A549 (cell line): ENCODE measurements at regions not wholly inside any gene's neighbourhood (a gene's known extent, or its start where the extent isn't known, plus 50 kb on each side); places are given as distances from the start of the nearest gene placed in this dataset.

Experiments used
- ATAC-seq, 2 experiments: fragments of 200-7000 bp in 1 of 2; fragments of >200 bp in 1 of 2; cut with Nextera tagmentation in 1 of 2; cut with Tn5 transposase in 1 of 2; 3 replicates each; pipeline versions ENCODE4 v1.8.0 to v1.9.1; 2018 to 2020; ENCODE audit warnings: mild to moderate bottlenecking in 1 of 2, moderate library complexity in 1 of 2
- CTCF ChIA-PET: fragments of 300-600 bp; sonication (Branson Sonifier 250); formaldehyde crosslinking; extraction: SDS; loops from one replicate; lab custom pipeline; 2021; ENCODE audit warnings: antibody characterized with exemption, inconsistent platforms; lab: Yijun Ruan, JAX
- POLR2A ChIA-PET: fragments of 350-600 bp; formaldehyde crosslinking; extraction: SDS; loops from one replicate; lab custom pipeline; 2021; ENCODE audit warnings: antibody characterized with exemption, inconsistent platforms; lab: Yijun Ruan, JAX
- DNase-seq, 2 experiments: peaks; one replicate each; pipeline versions ENCODE4 v3.0.0 to v3.0.0-alpha.2; 2011 to 2016; ENCODE audit warnings: low read depth in 1 of 2, low spot score in 1 of 2
- FAIRE-seq: peaks from 2 replicates; lab custom pipeline; 2011; peaks lifted over from hg19 to GRCh38; lab: Jason Lieb, UNC
- H3K27ac ChIP-seq, 2 experiments: fragments of >200 bp; sonication (Bioruptor Twin); formaldehyde crosslinking; 3 replicates each; pipeline ENCODE4 v1.5.1; 2016 to 2017
- H3K4me1 ChIP-seq: fragments of >200 bp; sonication (Bioruptor Twin); formaldehyde crosslinking; 3 replicates; pipeline ENCODE4 v1.6.1; 2016
- H3K4me2 ChIP-seq: fragments of >200 bp; sonication (Bioruptor Twin); formaldehyde crosslinking; 3 replicates; pipeline ENCODE4 v1.6.1; 2016
- H3K4me3 ChIP-seq: fragments of >200 bp; sonication (Bioruptor Twin); formaldehyde crosslinking; 3 replicates; pipeline ENCODE4 v1.5.1; 2016
- H3K9me3 ChIP-seq: fragments of >200 bp; sonication (Bioruptor Twin); formaldehyde crosslinking; 3 replicates; pipeline ENCODE4 v1.6.1; 2016
- BCL3 ChIP-seq: fragments of >200 bp; sonication (Bioruptor Twin); formaldehyde crosslinking; IDR thresholded peaks from 3 replicates; pipeline ENCODE4 v1.6.1; 2016
- CBX2 ChIP-seq: fragments of 200-600 bp; sonication (generic); IDR thresholded peaks from 2 replicates; pipeline ENCODE4 v1.6.1; 2016; ENCODE audit warnings: low read depth, mild to moderate bottlenecking, borderline replicate concordance
- CEBPB ChIP-seq, 2 experiments: fragments of >200 bp in 1 of 2; sonication (Bioruptor Twin) in 1 of 2; formaldehyde crosslinking in 1 of 2; IDR thresholded peaks; 2 replicates each; pipeline ENCODE4 v1.6.1; 2012 to 2016
- CHD2 ChIP-seq: fragments of 150-350 bp; IDR thresholded peaks from 2 replicates; pipeline ENCODE4 v1.6.1; 2014; ENCODE audit warnings: low read length; ENCODE audit not compliant: partially characterized antibody
- CTCF ChIP-seq: fragments of >200 bp; sonication (Bioruptor Twin); formaldehyde crosslinking; IDR thresholded peaks from 3 replicates; pipeline ENCODE4 v1.5.1; 2016
- EHF ChIP-seq: fragments of 250-450 bp; sonication (Bioruptor Pico); IDR thresholded peaks from 2 replicates; pipeline ENCODE4 v1.5.0; 2020; ENCODE audit warnings: mild to moderate bottlenecking
- EHMT2 ChIP-seq: fragments of 200-600 bp; sonication (generic); IDR thresholded peaks from 2 replicates; pipeline ENCODE4 v1.6.1; 2016; ENCODE audit warnings: antibody characterized with exemption, low read depth, mild to moderate bottlenecking, moderate library complexity
- ELK1 ChIP-seq: fragments of 150-350 bp; IDR thresholded peaks from 2 replicates; pipeline ENCODE4 v1.6.1; 2014; ENCODE audit warnings: low read depth, mild to moderate bottlenecking, low read length
- EP300 ChIP-seq, 2 experiments: fragments of >200 bp; sonication (Bioruptor Twin); formaldehyde crosslinking; IDR thresholded peaks; 2 replicates in 1 of 2; 3 replicates in 1 of 2; pipeline ENCODE4 v1.6.1; 2016 to 2017
- FOSL2 ChIP-seq, 2 experiments: fragments of 450-650 bp in 1 of 2; fragments of >200 bp in 1 of 2; sonication (Bioruptor Twin) in 1 of 2; formaldehyde crosslinking; IDR thresholded peaks; 2 replicates each; pipeline versions ENCODE4 v1.5.0 to v1.6.1; 2016 to 2020; ENCODE audit warnings: mild to moderate bottlenecking in 1 of 2, moderate library complexity in 1 of 2
- HEYL ChIP-seq: fragments of 250-450 bp; sonication (Bioruptor Pico); IDR thresholded peaks from 2 replicates; pipeline ENCODE4 v1.8.0; 2021; ENCODE audit warnings: mild to moderate bottlenecking, moderate library complexity
- HMGXB4 ChIP-seq: fragments of 250-450 bp; sonication (Bioruptor Pico); IDR thresholded peaks from 2 replicates; pipeline ENCODE4 v1.5.0; 2021; ENCODE audit warnings: mild to moderate bottlenecking, moderate library complexity, borderline replicate concordance
- HOXB13 ChIP-seq: fragments of 250-450 bp; sonication (Bioruptor Pico); IDR thresholded peaks from 2 replicates; pipeline ENCODE4 v1.5.0; 2020; ENCODE audit warnings: low read depth, mild to moderate bottlenecking, moderate library complexity
- KDM1A ChIP-seq: fragments of 200-600 bp; sonication (generic); IDR thresholded peaks from 2 replicates; pipeline ENCODE4 v1.6.1; 2016; ENCODE audit warnings: low read depth, mild to moderate bottlenecking
- KDM5A ChIP-seq: fragments of 200-600 bp; sonication (generic); IDR thresholded peaks from 2 replicates; pipeline ENCODE4 v1.6.1; 2016; ENCODE audit warnings: antibody characterized with exemption, mild to moderate bottlenecking
- MAX ChIP-seq: IDR thresholded peaks from 2 replicates; pipeline ENCODE4 v1.6.1; 2012
- MAZ ChIP-seq: fragments of 150-350 bp; IDR thresholded peaks from 2 replicates; pipeline ENCODE4 v1.6.1; 2014; ENCODE audit warnings: antibody characterized with exemption, low read depth, low read length, borderline replicate concordance
- MYC ChIP-seq: IDR thresholded peaks from 2 replicates; pipeline ENCODE4 v1.6.1; 2012; ENCODE audit warnings: mild to moderate bottlenecking, inconsistent platforms, low read length, improper control_type of control experiment, borderline replicate concordance
- RAD21 ChIP-seq, 2 experiments: fragments of >200 bp in 1 of 2; sonication (Bioruptor Twin) in 1 of 2; formaldehyde crosslinking in 1 of 2; IDR thresholded peaks in 1 of 2; conservative IDR thresholded peaks in 1 of 2; 2 replicates in 1 of 2; 3 replicates in 1 of 2; pipeline ENCODE4 v1.6.1; 2012 to 2018; ENCODE audit warnings: inconsistent platforms in 1 of 2
- RARB ChIP-seq: fragments of 250-450 bp; sonication (Bioruptor Pico); IDR thresholded peaks from 2 replicates; pipeline ENCODE4 v1.8.0; 2021; ENCODE audit warnings: mild to moderate bottlenecking, moderate library complexity
- RCOR1 ChIP-seq: fragments of 150-350 bp; IDR thresholded peaks from 2 replicates; pipeline ENCODE4 v1.6.1; 2014; ENCODE audit warnings: antibody characterized with exemption, low read length, low read depth
- USF2 ChIP-seq: fragments of 450-650 bp; IDR thresholded peaks from 2 replicates; pipeline ENCODE4 v1.6.1; 2014; ENCODE audit warnings: antibody characterized with exemption
- ZFP36 ChIP-seq: fragments of 450-650 bp; IDR thresholded peaks from 2 replicates; pipeline ENCODE4 v1.6.1; 2014; ENCODE audit warnings: borderline replicate concordance; ENCODE audit not compliant: partially characterized antibody
- whole genome bisulfite sequencing: methylation state at CpG from one replicate; pipeline ENCODE4 v1.1.6; 2017; ENCODE audit errors: missing lambda C conversion rate; 5-methylcytosine and 5-hydroxymethylcytosine counted together

- TF ChIP-seq MAX = no peak
These were observed 1069.9 kb upstream of the ADGRL4 start (continued) for GRCh38 chr1:80076469-80076868.

- ATAC-seq = no peak
- ChIA-PET CTCF (no interaction called here), POLR2A (no interaction called here)
- no peak overlapping the region for H3K27ac ChIP-seq
- WGBS = 32% methylated on average over 4 of the region's 4 CpGs
- TF ChIP-seq USF2 = no peak
- TF ChIP-seq HOXB13 (CRISPR knock-in tag) = no peak
- TF ChIP-seq HEYL (CRISPR knock-in tag) = no peak
- TF ChIP-seq RAD21 (conservative IDR thresholded peaks at IDR 0.05 in 1 of 2, IDR thresholded peaks at IDR 0.05 in 1 of 2) = no peak
- no peak for TF ChIP-seq RCOR1
- TF ChIP-seq BCL3 = no peak
- no peak for TF ChIP-seq EHMT2
- TF ChIP-seq RARB (CRISPR knock-in tag) = no peak
- no peak for TF ChIP-seq HMGXB4 (CRISPR knock-in tag)
- TF ChIP-seq MAZ = no peak
- no peak for TF ChIP-seq EHF (CRISPR knock-in tag)
- no peak for TF ChIP-seq ELK1
- no peak for TF ChIP-seq CTCF
- no peak for TF ChIP-seq KDM5A
- no peak for TF ChIP-seq CBX2
- TF ChIP-seq EP300 (IDR thresholded peaks at IDR 0.05) = no peak
- TF ChIP-seq, all 56 proteins: peak for 0
- no peak for DNase-seq
- Histone ChIP-seq H3K9me3 (no peaks in the 10 kb centered on the region), H3K4me2 (no peak overlapping the region), H3K4me1 (no peaks in the 10 kb centered on the region), H3K4me3 (no peak overlapping the region)
- no peak for FAIRE-seq
These were observed 1068.8 kb upstream of the ADGRL4 start for GRCh38 chr1:80075351-80075750.

GRCh38 chr1:80072563-80072962 is 1066.0 kb upstream of the ADGRL4 start:
- no peak overlapping the region for H3K4me3 ChIP-seq
- ATAC-seq = no peak
- POLR2A ChIA-PET = no interaction called here
- no peak for FAIRE-seq
- TF ChIP-seq FOSL2 (IDR thresholded peaks at IDR 0.05) (no peak), FOSL2 (CRISPR knock-in tag; IDR thresholded peaks at IDR 0.05) (no peak), MYC (no peak), HMGXB4 (CRISPR knock-in tag) (no peak), ZFP36 (no peak), CEBPB (IDR thresholded peaks at IDR 0.05) (no peak), CHD2 (no peak), MAZ (no peak), KDM1A (no peak)
- TF ChIP-seq, all 56 proteins: peak for 0
- CTCF ChIA-PET = no interaction called here
- Histone ChIP-seq H3K4me2 (no peak overlapping the region), H3K4me1 (no peaks in the 10 kb centered on the region), H3K27ac (no peak overlapping the region), H3K9me3 (no peaks in the 10 kb centered on the region)
- no peak for DNase-seq
- 69% methylated on average over 2 of the region's 2 CpGs for WGBS
